Endothelial cell of umbilical vein (primary cell): ENCODE measurements at regions not wholly inside any gene's neighbourhood (a gene's known extent, or its start where the extent isn't known, plus 50 kb on each side); places are given as distances from the start of the nearest gene placed in this dataset.

ENCODE experiments used
- BruUV-seq: library from RNA; stranded (reverse); fragments of 400-500 nt; replicated peaks from 2 replicates; lab custom pipeline; 2021; lab: Mats Ljungman, UMichigan
- CTCF ChIA-PET: fragments of 300-600, 350-600 bp; sonication (Branson Sonifier 250); formaldehyde crosslinking; loops from one replicate; lab custom pipeline; 2021; ENCODE audit warnings: antibody characterized with exemption, inconsistent platforms; lab: Charles Lee
- POLR2A ChIA-PET: fragments of 300-600, 350-600 bp; sonication (Branson Sonifier 250); formaldehyde crosslinking; loops from one replicate; lab custom pipeline; 2021; ENCODE audit warnings: antibody characterized with exemption, inconsistent platforms; lab: Charles Lee
- DNase-seq: peaks from one replicate; pipeline ENCODE4 v3.0.0-alpha.2; 2011; ENCODE audit warnings: low read depth, low spot score
- FAIRE-seq: peaks from 2 replicates; lab custom pipeline; 2011; peaks lifted over from hg19 to GRCh38; lab: Jason Lieb, UNC
- H2AFZ ChIP-seq: 2 replicates; pipeline ENCODE4 v1.6.0; 2012; ENCODE audit warnings: low read depth, low read length, control low read depth, inconsistent platforms
- H3K27ac ChIP-seq: 2 replicates; pipeline ENCODE4 v1.5.1; 2011; ENCODE audit warnings: low read depth, mild to moderate bottlenecking, control low read depth, low read length, moderate library complexity; ENCODE audit not compliant: insufficient read depth
- H3K27me3 ChIP-seq, 2 experiments: 2 replicates each; pipeline versions ENCODE4 v1.6.0 to v1.6.1; 2011; ENCODE audit warnings: low read length in 2 of 2, mixed read lengths in 1 of 2; ENCODE audit not compliant: control insufficient read depth in 2 of 2, insufficient read depth in 2 of 2
- H3K36me3 ChIP-seq, 2 experiments: 2 replicates in 1 of 2; 3 replicates in 1 of 2; pipeline ENCODE4 v1.5.1; 2011; ENCODE audit warnings: low read length in 2 of 2, mild to moderate bottlenecking in 1 of 2, moderate library complexity in 1 of 2; ENCODE audit not compliant: control insufficient read depth in 2 of 2, insufficient read depth in 2 of 2; ENCODE audit errors: extremely low read depth in 1 of 2
- H3K4me1 ChIP-seq: 3 replicates; pipeline ENCODE4 v1.5.1; 2011; ENCODE audit warnings: mild to moderate bottlenecking, low read length; ENCODE audit not compliant: control insufficient read depth, insufficient read depth; ENCODE audit errors: extremely low read depth
- H3K4me2 ChIP-seq: 2 replicates; pipeline ENCODE4 v1.6.1; 2011; ENCODE audit warnings: low read length, control low read depth, mixed read lengths; ENCODE audit not compliant: insufficient read depth
- H3K4me3 ChIP-seq, 3 experiments: fragments of 200-600 bp in 1 of 3; sonication (generic), shearing (Covaris generic) in 1 of 3; replicated peaks in 1 of 3; 2 replicates each; pipeline ENCODE4 v1.5.1; 2011 to 2016; ENCODE audit warnings: control low read depth in 3 of 3, low read length in 3 of 3, mild to moderate bottlenecking in 2 of 3, inconsistent platforms in 1 of 3, low read depth in 1 of 3, moderate library complexity in 1 of 3; ENCODE audit not compliant: insufficient read depth in 1 of 3
- H3K79me2 ChIP-seq: 2 replicates; pipeline ENCODE4 v1.6.0; 2012; ENCODE audit warnings: low read length, inconsistent platforms; ENCODE audit not compliant: control insufficient read depth, insufficient read depth
- H3K9ac ChIP-seq: replicated peaks from 2 replicates; pipeline ENCODE3; 2011; ENCODE audit warnings: low read length, control low read depth; ENCODE audit not compliant: insufficient read depth; ENCODE audit errors: extremely low read depth
- H3K9me1 ChIP-seq: replicated peaks from 3 replicates; pipeline ENCODE4 v1.6.0; 2011; ENCODE audit warnings: mild to moderate bottlenecking, low read length; ENCODE audit not compliant: control insufficient read depth, insufficient read depth; ENCODE audit errors: extremely low read depth
- H3K9me3 ChIP-seq: replicated peaks from 2 replicates; pipeline ENCODE4 v1.5.1; 2012; ENCODE audit warnings: low read length, inconsistent platforms; ENCODE audit not compliant: control insufficient read depth, insufficient read depth
- H4K20me1 ChIP-seq: replicated peaks from 2 replicates; pipeline ENCODE3; 2011; ENCODE audit warnings: mild to moderate bottlenecking, low read length; ENCODE audit not compliant: control insufficient read depth, insufficient read depth; ENCODE audit errors: extremely low read depth
- EZH2 ChIP-seq: IDR thresholded peaks from 2 replicates; pipeline ENCODE4 v1.6.1; 2012; ENCODE audit warnings: borderline replicate concordance, low read depth, mild to moderate bottlenecking, moderate library complexity, low read length, inconsistent platforms; ENCODE audit not compliant: severe bottlenecking
- FOS ChIP-seq: IDR thresholded peaks from 2 replicates; pipeline ENCODE4 v1.6.1; 2011; ENCODE audit warnings: mild to moderate bottlenecking, low read length, moderate library complexity, borderline replicate concordance; ENCODE audit not compliant: insufficient read depth
- JUN ChIP-seq: IDR thresholded peaks from 2 replicates; pipeline ENCODE4 v1.6.1; 2011; ENCODE audit warnings: borderline replicate concordance, low read depth; ENCODE audit not compliant: insufficient read length, insufficient read depth
- MAX ChIP-seq: IDR thresholded peaks from 2 replicates; pipeline ENCODE4 v1.6.1; 2011; ENCODE audit not compliant: insufficient read depth, insufficient read length
- MYC ChIP-seq: IDR thresholded peaks from one replicate; pipeline ENCODE4 v1.6.1; 2011; ENCODE audit warnings: mild to moderate bottlenecking, low read depth, low read length
- POLR2A ChIP-seq: IDR thresholded peaks from 2 replicates; pipeline ENCODE4 v1.6.1; 2012; ENCODE audit warnings: low read depth, mild to moderate bottlenecking, control low read depth, low read length
- POLR2AphosphoS5 ChIP-seq: IDR thresholded peaks from 2 replicates; pipeline ENCODE4 v1.6.1; 2012; ENCODE audit warnings: low read depth, mild to moderate bottlenecking, control low read depth, low read length, moderate library complexity; ENCODE audit not compliant: insufficient read depth
- dilution Hi-C: fragments of 300-500 bp; cut with MboI; formaldehyde crosslinking; loops from one replicate; pipeline ENCODE4 v1.15.0; 2019; ENCODE audit warnings: low sequenced_read_pairs; ENCODE audit not compliant: extremely low pct_ligation_motif_present
- intact Hi-C: fragments of 100-400 bp; cut with micrococcal nuclease; formaldehyde crosslinking; loops from one replicate; pipeline ENCODE4 v1.10.0; 2022

- H3K4me1 ChIP-seq = no peaks in the 10 kb centered on the region
- H3K27me3 ChIP-seq = no peaks in the 10 kb centered on the region
- no peak for TF ChIP-seq POLR2AphosphoS5
- TF ChIP-seq POLR2A = no peak
- no peak for TF ChIP-seq JUN
- no peak for TF ChIP-seq MYC
- no peak for TF ChIP-seq EZH2
- TF ChIP-seq FOS = no peak
- no peaks in the 10 kb centered on the region for H3K36me3 ChIP-seq
- H3K27ac ChIP-seq = no peak overlapping the region
- dilution Hi-C loops (no loop called here), intact Hi-C loops (no loop called here)
- H2AFZ ChIP-seq = no peak overlapping the region
- H3K4me3 ChIP-seq = no peak overlapping the region
- H3K4me2 ChIP-seq = no peak overlapping the region
- ChIA-PET CTCF (no interaction called here), POLR2A (no interaction called here)
- no TSS peak for BruUV-seq
- H3K9ac ChIP-seq = no peak overlapping the region
- no peaks in the 10 kb centered on the region for H3K9me1 ChIP-seq
- FAIRE-seq = no peak
- H4K20me1 ChIP-seq = no peaks in the 10 kb centered on the region
- no peak for DNase-seq
- H3K79me2 ChIP-seq = no peaks in the 10 kb centered on the region
- no peaks in the 10 kb centered on the region for H3K9me3 ChIP-seq
These were observed 62.2 kb upstream of the SDK2 start for GRCh38 chr17:73706428-73706827.

- TF ChIP-seq MAX = no peak
- no peaks in the 10 kb centered on the region for H3K36me3 ChIP-seq
- POLR2A ChIA-PET = no interaction called here
- no peaks in the 10 kb centered on the region for H4K20me1 ChIP-seq
- no peak overlapping the region for H3K4me3 ChIP-seq
- no peaks in the 10 kb centered on the region for H3K9me3 ChIP-seq
- DNase-seq = no peak
- H3K9me1 ChIP-seq = no peaks in the 10 kb centered on the region
- no peak for FAIRE-seq
- CTCF ChIA-PET = no interaction called here
- dilution Hi-C loops (no loop called here), intact Hi-C loops (no loop called here)
- H2AFZ ChIP-seq = no peak overlapping the region
- H3K27ac ChIP-seq = no peak overlapping the region
- H3K79me2 ChIP-seq = no peaks in the 10 kb centered on the region
- BruUV-seq = no TSS peak
- H3K27me3 ChIP-seq = no peaks in the 10 kb centered on the region
- no peaks in the 10 kb centered on the region for H3K4me1 ChIP-seq
- H3K9ac ChIP-seq = no peak overlapping the region
- no peak overlapping the region for H3K4me2 ChIP-seq
These were observed 62.6 kb upstream of the SDK2 start for GRCh38 chr17:73706858-73707257.
